Activated CD4-positive, alpha-beta T cell treated with anti-CD3 and anti-CD28 coated beads, Interleukin-10, Interleukin-2, amounts not matched to agents 100 ng/mL and 50 ng/mL, durations not matched to agents 16 hours and 8 hours (primary cell): ENCODE measurements at regions not wholly inside any gene's neighbourhood (a gene's known extent, or its start where the extent isn't known, plus 50 kb on each side); places are given as distances from the start of the nearest gene placed in this dataset.

Source experiments
- DNase-seq: peaks from one replicate; pipeline ENCODE4 v3.0.0-alpha.2; 2020

- DNase-seq, result peak; percentile 21
Observed at GRCh38 chr9:87259543-87260518, 237.8 kb upstream of the DAPK1 start.

GRCh38 chr9:87263291-87263690, 234.4 kb upstream of the DAPK1 start:
- DNase-seq, result no peak

- DNase-seq, result no peak
Observed at GRCh38 chr9:87266697-87267096, 231.0 kb upstream of the DAPK1 start.

- DNase-seq, result no peak
Observed at GRCh38 chr9:87267251-87268070, 230.2 kb upstream of the DAPK1 start.

- DNase-seq, result no peak
Observed at GRCh38 chr9:87269296-87270176, 228.1 kb upstream of the DAPK1 start.

GRCh38 chr9:87270221-87270847, 227.3 kb upstream of the DAPK1 start:
- no peak for DNase-seq

- DNase-seq, result no peak
Observed at GRCh38 chr9:87270848-87271234, 226.8 kb upstream of the DAPK1 start.

GRCh38 chr9:87271696-87272477, 225.8 kb upstream of the DAPK1 start:
- peak; percentile 4 for DNase-seq

GRCh38 chr9:87275047-87275725, 222.5 kb upstream of the DAPK1 start:
- DNase-seq, result no peak

- DNase-seq, result peak; percentile 58
Observed at GRCh38 chr9:87276327-87276841, 221.3 kb upstream of the DAPK1 start.

GRCh38 chr9:87276851-87277261, 220.8 kb upstream of the DAPK1 start:
- DNase-seq, result peak; percentile 55

- DNase-seq, result no peak
Observed at GRCh38 chr9:87277346-87277745, 220.3 kb upstream of the DAPK1 start.

- DNase-seq, result no peak
Observed at GRCh38 chr9:87278971-87279733, 218.5 kb upstream of the DAPK1 start.

GRCh38 chr9:87280421-87280820, 217.2 kb upstream of the DAPK1 start:
- DNase-seq, result no peak

- DNase-seq, result no peak
Observed at GRCh38 chr9:87282538-87282937, 215.1 kb upstream of the DAPK1 start.

GRCh38 chr9:87283585-87283984, 214.1 kb upstream of the DAPK1 start:
- DNase-seq, result no peak

- no peak for DNase-seq
Observed at GRCh38 chr9:87285183-87285850, 212.3 kb upstream of the DAPK1 start.

- no peak for DNase-seq
Observed at GRCh38 chr9:87286506-87286905, 211.2 kb upstream of the DAPK1 start.
